Stimulated activated CD4-positive, alpha-beta T cell treated with anti-CD3 and anti-CD28 coated beads, Interleukin-12 subunit alpha, Interleukin-12 subunit beta, amount 100 ng/mL, for 48 hours (primary cell): ENCODE measurements at regions not wholly inside any gene's neighbourhood (a gene's known extent, or its start where the extent isn't known, plus 50 kb on each side); places are given as distances from the start of the nearest gene placed in this dataset.
"Not testable (repeated sequence)": the region's sequence is repeated elsewhere in the genome, so short reads cannot be mapped to it uniquely, and the experiment has no call there.

Experiments used
- DNase-seq, 3 donors: peaks; one replicate each; pipeline ENCODE4 v3.0.0-alpha.2; 2020; ENCODE audit warnings: low read depth in 2 of 3, low spot score in 1 of 3

DNA sequence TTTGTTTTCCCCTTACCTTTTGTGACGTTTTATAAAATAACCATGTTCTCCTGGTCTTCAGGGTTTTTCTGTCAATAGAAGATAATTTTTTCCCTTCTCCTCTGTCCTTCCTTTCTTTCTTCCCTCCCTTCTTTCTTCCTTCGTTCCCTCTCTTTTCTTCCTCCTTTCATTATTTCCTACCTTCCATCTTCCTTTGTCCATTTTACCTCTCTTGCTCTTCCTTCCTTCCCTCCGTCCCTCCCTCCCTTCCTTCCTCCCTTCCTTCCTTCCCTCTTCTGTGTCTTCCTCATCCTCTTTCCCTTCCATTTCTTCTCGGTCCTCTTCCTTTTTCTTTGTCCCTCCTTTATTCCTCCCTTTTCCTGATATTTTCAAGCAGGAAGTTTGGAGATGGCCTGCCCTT, 128.2 kb downstream of the TEX36 start:
- DNase-seq = no peak

DNA sequence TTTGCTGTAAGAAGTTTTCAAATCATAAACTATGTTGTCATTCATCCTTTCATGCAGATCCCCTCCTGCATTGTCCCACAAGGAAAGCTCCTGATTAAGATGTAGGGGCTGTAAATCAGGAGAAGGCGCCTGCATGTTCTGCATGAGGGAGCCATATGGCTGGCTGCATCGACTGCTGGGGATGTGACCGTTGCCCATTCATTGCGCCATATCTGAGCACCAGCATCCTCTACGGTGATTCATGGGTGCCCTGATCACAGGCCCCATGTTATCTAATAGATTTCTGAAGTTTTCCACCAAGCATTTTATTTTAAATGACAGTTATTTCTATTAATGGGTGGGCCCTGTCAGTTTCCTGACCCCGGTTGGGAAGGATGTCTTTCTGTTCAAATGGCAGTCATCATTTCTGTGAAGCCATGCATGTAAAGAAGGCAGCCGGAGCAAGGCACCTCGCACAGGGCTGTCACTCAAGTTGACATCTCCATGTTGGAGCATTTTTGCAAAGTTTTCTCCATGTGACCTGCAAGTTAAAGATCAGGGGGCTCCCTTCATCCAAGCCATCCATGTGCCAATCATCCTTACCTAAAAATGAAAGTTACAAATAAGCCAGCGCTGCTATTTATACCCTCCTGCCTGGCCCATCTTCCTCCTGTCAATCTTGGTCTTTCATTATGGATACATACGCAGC, 128.8 kb downstream of the TEX36 start:
- DNase-seq = no peak

DNA sequence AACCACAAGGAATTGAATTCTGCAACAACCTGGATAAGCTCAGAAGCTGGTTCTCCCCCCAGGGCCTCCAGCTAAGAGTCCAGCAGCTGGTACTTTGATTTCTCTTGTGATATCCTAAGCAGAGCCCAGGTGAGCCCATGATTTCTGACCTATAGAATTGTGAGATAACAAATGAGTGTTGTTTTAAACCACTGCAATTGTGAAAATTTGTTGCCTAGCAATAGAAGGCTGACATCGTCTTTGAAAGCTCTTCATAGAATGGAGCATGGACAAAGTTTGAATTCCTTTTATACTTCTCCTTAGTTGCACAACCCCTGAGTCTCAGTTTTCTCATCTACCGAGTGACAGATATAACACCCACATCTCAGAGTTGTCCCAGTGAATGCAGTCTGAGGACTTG, 129.9 kb downstream of the TEX36 start:
- DNase-seq = no peak

DNA sequence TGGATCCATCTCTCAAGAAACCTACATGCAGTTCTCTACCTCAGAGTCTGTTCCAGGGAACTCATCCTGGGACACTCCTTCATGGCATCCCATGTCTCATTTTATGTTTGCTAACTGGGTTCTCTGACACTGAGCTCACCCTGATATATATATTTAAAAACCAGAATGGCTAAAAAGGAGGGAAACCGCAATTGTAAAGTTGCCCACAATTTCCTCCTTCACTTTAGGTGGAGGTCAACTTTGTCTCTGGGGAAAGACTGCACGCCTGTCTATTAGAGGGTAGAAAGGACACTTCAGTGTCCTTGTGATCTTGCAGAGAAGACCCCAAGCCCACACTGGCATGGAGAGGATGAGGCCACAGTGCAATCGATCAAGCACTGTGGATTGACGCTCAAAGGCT, 131.7 kb downstream of the TEX36 start:
- no peak for DNase-seq

DNA sequence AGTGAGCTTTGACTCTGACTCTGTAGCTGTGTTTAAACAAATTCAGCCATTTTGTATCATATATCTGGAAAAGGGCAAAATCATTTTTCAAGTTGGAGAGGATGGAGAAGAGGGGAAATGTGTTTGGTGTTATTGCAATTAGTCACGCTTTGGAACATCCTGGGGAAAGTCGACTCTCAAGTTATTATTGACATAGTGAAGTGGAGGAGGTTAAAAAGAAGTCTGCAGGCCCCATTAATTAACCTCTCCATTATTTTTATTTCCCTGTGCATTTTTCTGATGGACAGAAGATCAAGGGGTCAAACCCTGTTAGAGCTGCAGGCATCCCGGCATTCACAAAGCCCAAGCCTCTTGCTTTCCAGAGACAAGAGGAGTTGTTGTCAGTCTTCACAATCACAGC, 132.6 kb downstream of the TEX36 start:
- DNase-seq = no peak

DNA sequence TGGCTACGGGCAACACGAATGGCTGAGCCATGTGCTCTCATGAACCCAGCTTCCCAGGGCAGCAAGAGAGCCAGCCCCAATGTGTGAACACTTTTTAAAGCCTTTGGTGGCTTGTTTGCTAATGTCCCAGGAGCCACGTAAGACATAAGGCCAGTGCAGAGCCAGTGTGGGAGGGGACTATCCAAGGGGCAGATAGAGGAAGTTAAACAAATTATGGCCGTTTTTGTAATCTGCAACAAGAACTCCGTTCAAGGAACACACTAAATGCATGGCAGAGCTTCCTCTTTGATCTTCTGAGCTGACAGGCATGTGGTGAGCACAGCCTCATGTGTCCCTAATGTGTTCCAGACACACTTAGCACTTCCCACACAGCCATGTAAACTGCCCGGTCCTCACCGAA, 133.3 kb downstream of the TEX36 start:
- DNase-seq = no peak

DNA sequence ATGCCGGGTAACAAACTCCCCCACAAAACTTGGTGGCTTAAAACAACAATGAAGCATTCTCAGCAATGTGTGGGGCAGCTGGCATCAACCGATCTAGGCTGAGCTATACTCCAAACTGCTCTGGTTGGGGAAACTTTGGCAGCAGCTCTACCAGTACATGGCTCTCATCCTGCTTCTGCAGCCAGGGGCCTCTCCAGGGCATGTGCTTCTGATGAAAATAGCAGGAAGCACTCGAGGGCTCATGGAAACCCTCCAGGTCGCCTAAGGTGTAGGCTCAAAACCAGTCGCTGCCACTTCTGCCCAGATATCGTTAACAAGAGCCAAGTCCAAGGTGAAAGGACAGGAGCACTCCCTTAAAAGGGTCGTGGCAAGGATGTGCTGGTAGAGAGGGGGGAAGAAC, 134.1 kb downstream of the TEX36 start:
- no peak for DNase-seq

DNA sequence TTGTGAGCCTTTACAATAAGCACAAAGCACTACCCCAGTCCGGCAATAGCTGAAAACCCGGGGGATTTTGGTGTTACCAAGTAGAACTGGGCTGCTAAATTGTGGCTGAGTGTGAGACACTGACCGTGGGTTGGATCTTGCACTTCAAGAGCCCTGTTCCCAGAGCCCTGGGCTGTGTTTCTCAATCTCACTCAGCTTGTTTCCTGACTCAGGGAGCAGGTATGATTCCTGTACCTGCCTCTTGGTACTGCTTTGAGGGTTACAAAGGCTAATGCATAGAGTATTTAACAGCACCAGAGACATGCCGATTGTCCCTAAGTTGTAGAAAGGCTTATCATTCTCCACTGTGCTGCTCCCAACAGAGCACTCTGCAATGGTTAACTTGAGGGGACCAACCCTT, 134.6 kb downstream of the TEX36 start:
- DNase-seq = no peak

DNA sequence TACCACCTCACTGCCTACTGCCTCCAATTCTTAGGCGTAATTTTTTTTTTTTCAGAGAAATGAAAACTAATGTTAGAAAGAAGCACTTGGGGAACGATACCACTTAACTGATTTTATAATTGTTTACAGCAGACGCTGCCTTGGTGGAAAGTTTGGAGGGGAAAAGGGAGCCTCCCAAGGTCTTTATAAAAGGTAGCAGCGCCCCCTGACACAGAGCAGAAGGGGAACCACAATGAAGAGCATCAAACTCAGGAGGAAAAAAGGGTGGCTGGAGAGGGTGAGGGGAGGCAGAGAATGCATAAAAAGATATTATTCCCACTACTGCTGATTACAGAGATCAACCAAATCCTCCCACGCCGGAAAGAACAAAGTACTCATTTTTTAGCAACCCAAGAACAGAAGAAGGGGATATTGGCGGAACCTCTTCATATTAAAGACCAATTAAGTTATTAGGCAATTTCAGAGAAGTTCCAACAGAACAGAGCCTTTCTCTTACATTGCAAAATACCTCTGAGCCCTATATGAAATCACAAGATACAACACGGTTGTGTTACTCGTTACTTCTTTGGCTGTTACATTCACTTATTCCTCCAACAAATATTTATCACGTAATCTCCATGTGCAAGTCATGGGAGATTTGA, 135.8 kb downstream of the TEX36 start:
- no peak for DNase-seq

DNA sequence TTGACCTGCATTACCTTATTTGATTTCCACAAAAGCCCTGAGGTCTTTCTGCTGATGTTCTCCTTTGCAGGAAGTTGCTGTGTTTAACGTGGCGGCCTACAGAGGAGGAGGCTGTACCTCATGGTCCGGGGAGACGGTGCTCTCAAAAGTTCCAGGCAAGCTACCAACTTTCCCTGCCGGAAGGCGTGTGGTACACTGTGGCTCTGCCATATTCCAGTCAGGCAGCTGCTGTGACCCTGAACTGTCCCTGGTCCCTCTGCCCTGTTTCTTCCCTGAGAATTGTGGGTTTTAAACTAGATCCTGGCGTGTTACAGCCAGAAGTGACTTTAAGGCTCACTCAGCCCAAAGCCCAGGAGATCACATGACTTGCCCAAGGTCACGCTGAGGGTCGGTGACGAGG, 139.2 kb downstream of the TEX36 start:
- DNase-seq = no peak

DNA sequence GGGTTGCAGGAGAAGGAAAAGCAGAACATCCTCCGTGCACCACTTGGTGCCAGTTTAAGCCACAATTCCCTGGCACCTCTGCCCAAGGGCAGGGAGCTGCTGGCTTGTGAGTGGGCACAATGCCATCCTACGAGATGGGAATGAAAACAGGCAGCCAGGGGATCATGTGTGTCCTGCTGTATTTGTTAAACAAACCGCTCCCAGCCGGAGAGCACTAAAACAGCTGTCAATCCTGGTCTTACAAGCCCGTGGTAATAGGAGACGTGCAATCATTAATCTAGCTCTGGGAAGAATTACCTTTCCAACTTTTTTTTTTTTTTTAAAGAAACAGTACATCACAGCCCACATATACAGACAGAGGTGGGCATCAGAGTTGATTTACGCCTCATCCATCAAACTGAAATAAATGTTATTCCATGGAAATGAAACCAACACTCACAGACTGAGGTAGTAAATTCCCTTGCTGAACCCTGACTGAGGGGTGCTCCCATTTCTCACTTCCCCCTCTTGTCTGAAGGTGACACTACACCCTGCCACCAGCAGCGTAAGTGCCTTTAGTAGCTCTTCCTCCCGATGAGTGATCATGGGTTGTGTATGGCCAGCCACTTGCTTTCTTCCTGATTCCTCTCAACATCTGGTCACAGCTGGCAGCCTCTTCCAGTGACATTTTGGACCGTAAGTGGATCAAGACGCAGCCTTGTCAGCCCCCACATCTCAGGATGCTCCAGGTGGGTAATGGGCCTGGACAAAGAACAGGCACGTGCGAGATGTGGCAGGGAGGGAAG, 143.8 kb downstream of the TEX36 start:
- DNase-seq = no peak

DNA sequence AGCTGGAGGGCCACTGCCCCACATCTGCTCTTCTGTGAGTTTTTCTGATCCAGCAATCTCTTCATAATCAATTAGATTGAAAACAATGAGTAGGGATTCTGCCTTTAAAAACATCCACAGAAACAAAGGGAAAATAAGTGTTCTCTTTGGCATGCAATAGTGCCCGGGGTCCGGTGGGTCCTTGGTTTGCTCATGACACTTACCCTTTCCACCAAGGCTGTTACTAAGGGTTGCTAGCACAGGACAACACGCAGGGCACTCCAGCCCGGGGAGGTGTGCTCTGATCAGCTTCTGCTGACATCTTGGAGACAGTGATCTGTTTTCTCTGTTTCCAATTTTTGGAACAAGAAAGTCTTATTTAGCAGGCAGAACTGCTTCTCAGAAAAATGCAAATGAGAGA, 146.7 kb downstream of the TEX36 start:
- DNase-seq = no peak

DNA sequence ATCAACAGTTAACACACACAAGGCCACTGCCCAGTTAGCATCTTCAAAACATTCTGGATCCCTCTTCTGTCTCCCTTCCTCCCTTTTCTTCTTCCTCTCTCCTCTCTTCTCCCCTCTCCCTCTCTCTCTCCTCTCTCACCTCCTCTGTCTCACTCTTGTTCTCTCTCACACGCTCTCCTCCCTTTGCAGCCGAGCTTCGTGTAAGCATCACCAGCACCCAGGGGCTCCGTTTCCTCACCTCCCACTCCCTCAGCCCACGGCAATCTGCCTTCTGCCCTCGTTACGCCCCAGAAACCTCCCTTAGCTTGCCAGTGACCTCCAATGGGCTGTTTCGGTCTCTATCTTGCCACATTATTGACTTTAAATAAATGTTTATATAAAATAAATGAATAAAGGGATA, 147.4 kb downstream of the TEX36 start:
- DNase-seq = no peak

DNA sequence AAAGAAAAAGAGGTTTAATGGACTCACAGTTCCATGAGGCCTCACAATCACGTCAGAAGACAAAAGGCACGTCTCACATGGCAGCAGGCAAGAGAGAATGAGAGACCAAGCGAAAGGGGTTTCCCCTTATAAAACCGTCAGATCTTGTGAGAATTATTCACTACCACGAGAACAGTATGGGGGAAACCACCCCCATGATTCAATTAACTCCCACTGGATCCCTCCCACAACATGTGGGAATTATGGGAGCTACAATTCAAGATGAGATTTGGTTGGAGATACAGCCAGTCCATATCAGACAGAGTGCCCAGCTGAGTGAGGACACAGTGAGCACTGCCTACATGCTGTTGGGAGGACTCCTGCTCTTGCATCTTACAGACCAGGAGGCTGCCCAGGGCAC, 148.4 kb downstream of the TEX36 start:
- DNase-seq = no peak

DNA sequence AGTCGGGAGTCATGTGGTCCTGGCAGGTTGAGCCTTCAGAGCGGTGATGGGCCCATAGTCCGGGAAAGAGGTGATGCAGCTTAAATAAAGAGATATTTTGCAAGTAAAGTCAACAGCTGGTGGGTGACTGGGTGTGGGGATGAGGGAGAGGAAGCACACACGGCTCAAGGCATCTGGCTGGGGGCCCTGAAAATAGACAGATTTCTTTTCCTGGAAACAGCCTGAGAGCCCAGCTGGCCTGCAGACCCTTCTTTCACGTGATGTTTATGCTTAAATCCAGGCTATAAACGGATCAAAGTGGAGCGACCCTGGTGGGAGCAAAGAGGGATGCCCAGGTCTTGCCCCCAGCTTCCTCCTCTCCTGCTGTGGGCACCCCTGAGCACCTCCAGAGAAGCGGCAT, 149.1 kb downstream of the TEX36 start:
- DNase-seq = no peak

DNA sequence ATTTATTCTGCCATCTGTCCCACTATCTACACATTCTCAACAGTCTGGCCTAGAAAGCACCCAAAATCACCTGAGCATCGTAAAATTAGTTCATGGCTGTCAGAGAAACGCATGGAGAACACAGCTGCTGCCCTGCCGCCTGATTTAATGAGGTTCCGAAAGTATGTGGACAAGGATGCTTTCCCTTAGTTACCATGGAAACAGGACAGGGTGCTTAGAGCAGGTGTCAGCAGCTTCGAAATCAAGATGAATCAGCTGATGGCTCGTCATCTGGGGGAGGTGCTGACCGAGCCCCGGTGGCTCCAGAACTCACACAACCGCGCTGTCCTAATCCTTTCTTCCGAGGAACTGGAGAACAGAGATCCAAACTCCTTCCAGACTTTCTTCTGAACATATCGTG, 151.5 kb downstream of the TEX36 start:
- DNase-seq = no peak

DNA sequence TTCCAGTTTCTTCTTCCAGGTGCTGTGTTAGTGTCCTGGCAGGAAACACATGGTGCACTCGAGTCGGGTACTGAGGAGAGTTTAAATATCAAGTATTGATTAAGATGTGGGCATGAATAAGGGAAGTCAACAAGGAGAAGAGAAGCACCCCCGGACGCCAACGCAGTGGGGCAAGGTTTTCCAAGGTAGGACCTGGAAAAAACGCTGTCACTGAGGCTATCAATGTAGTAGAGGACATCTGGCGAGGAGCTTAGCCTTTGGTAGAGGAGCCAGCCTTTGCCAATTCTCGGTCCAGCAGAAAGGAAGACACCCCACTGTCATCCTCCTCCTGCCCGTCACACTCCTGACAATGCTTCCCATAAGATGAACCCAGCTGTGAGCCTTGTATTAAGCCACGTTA, 159.6 kb downstream of the TEX36 start:
- DNase-seq = no peak

DNA sequence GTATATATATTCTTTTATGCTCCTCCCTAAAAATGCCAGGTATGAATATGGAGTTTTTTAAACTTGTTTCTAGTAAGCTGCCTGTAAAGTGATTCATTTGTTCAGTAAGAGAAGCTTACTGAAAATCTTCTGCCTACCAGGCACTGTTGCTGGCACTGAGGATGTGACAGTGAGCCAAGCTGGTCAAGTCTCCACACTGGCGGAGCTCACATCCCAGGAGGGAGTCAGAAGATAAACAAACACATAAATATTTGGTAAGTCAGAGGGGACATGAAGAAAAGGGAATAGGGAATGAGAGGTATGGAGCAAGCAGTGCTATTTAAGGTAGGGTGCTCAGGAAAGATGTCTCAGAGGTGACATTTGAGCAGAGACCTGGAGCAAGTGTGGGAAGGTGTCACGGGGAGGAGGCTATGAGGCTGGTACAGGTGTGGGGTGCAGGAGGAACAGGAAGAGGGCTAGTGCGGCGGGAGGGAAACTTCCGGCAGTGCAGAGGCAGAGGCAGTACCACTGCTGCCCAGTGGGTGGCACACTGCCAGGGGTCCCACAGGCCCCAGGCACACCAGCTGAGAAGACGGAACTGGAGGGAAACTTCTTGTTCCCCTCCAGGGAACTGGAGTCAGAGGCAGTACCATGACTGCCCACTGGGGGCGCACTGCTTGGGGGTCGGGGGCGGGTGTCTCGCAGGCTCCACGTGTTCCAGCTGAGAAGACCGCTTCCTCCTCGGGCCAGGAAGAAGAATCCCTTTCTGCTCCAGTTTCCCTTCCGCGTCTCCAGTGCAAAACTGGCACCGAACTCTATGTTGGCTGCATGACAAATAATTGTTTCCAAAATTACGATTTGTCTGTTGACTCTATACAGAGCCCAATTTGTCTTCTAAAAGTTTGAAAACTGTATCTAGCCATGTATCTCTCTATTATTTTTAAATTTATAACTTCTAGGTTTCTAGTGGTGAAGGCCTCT, 161.0 kb downstream of the TEX36 start:
- peak in 1 of 3 donors; percentile 2 for DNase-seq

DNA sequence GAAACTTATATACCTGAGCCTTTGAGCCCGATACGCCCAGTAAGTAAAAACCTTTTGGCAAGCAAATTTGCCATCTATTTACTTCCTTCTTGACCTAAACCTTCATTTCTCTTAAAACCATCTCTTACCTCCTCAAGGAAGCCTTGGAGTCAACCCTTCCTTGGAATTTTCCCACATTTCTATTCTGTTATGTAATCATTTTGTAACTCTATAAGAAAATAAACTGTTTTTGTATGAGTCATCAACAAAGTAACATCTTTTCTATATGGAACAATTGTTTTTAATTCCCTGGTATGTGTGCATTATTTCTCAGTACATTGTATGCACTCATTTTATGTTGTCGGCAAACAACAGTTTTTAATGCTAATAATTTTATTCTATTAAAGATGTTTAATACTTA, 162.0 kb downstream of the TEX36 start:
- no peak for DNase-seq

DNA sequence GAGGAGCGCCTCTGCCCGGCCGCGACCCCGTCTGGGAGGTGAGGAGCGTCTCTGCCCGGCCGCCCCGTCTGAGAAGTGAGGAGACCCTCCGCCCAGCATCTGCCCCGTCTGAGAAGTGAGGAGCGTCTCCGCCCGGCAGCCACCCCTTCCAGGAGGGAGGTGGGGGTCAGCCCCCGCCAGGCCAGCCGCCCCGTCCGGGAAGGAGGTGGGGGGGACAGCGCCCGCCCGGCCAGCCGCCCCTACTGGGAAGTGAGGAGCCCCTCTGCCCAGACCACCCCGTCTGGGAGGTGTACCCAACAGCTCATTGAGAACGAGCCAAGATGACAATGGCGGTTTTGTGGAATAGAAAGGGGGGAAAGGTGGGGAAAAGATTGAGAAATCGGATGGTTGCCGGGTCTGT, 164.6 kb downstream of the TEX36 start:
- not testable (repeated sequence) for DNase-seq

DNA sequence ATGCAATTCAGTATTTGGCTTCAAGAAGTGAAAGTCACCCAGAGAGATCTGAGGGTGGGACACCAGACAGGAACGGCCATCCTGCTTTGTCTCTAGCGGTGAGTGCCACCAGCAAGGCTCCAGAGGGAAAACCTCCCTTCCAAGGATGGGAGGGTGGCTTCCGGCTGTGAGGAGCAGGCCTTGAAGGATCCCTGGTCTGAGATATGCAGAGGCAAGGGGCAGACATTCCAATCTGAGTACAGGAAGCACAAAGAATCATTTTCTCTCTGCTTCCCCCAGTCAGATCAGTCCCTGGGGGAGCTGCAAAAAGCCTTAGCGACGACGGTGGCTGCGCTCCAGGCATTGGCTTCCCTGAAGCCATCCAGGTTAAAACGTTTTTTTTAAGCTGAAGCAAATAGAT, 167.4 kb downstream of the TEX36 start:
- DNase-seq = no peak
